HepG2 (cell line): ENCODE measurements at regions not wholly inside any gene's neighbourhood (a gene's known extent, or its start where the extent isn't known, plus 50 kb on each side); places are given as distances from the start of the nearest gene placed in this dataset.

ENCODE experiments used
- ATAC-seq: fragments of 200-7000 bp; cut with Tn5 transposase; 3 replicates; pipeline ENCODE4 v1.9.1; 2020; ENCODE audit warnings: mild to moderate bottlenecking, moderate library complexity
- BruUV-seq: library from RNA; stranded (reverse); fragments of 400-500 nt; replicated peaks from 2 replicates; lab custom pipeline; 2021; lab: Mats Ljungman, UMichigan
- CTCF ChIA-PET: fragments of 300-600 bp; formaldehyde crosslinking; extraction: SDS; loops from one replicate; lab custom pipeline; 2021; ENCODE audit warnings: low total read pairs, inconsistent platforms, low intra/inter-chr PET ratio; lab: Yijun Ruan, JAX
- POLR2A ChIA-PET: fragments of 350-600 bp; sonication (Branson Sonifier 250); formaldehyde crosslinking; loops from one replicate; lab custom pipeline; 2020; ENCODE audit warnings: antibody characterized with exemption, inconsistent platforms; lab: Yijun Ruan, JAX
- DNase-seq: peaks from one replicate; pipeline ENCODE4 v3.0.0-alpha.2; 2015; ENCODE audit warnings: low spot score
- FAIRE-seq: peaks from 3 replicates; lab custom pipeline; 2011; peaks lifted over from hg19 to GRCh38; lab: Jason Lieb, UNC
- H2AFZ ChIP-seq: one replicate; pipeline ENCODE4 v1.6.1; 2011; ENCODE audit warnings: low read length, inconsistent platforms
- H3K27ac ChIP-seq: fragments of 300-600 bp; 3 replicates; pipeline ENCODE4 v1.8.0; 2011; ENCODE audit warnings: mixed run types, mild to moderate bottlenecking, mixed read lengths, low read length, inconsistent platforms; ENCODE audit not compliant: insufficient read depth; ENCODE audit errors: extremely low read length
- H3K27me3 ChIP-seq, 2 experiments: fragments of 200-600 bp in 1 of 2; 2 replicates in 1 of 2; 3 replicates in 1 of 2; pipeline versions ENCODE4 v1.6.0 to v1.8.0; 2011; ENCODE audit warnings: low read length in 2 of 2, mild to moderate bottlenecking in 2 of 2, moderate library complexity in 2 of 2, inconsistent platforms in 1 of 2; ENCODE audit not compliant: insufficient read depth in 2 of 2, control insufficient read depth in 1 of 2
- H3K36me3 ChIP-seq, 2 experiments: fragments of 200-600 bp in 1 of 2; replicated peaks in 1 of 2; 2 replicates in 1 of 2; 3 replicates in 1 of 2; pipeline versions ENCODE4 v1.5.1 to v1.8.0; 2011; ENCODE audit warnings: low read length in 2 of 2, inconsistent platforms in 1 of 2; ENCODE audit not compliant: insufficient read depth in 2 of 2, control insufficient read depth in 1 of 2
- H3K4me1 ChIP-seq: 2 replicates; pipeline ENCODE4 v1.5.1; 2012; ENCODE audit warnings: low read length, inconsistent platforms; ENCODE audit not compliant: insufficient read depth
- H3K4me2 ChIP-seq: 2 replicates; pipeline ENCODE4 v1.6.0; 2011; ENCODE audit warnings: low read depth, low read length, inconsistent platforms
- H3K4me3 ChIP-seq, 3 experiments: fragments of 200-600 bp in 1 of 3; sonication (generic), shearing (Covaris generic) in 1 of 3; replicated peaks in 1 of 3; 2 replicates each; pipeline ENCODE4 v1.5.1; 2011 to 2016; ENCODE audit warnings: low read length in 3 of 3, inconsistent platforms in 2 of 3, low read depth in 2 of 3, mild to moderate bottlenecking in 2 of 3, control low read depth in 1 of 3, mixed read lengths in 1 of 3; ENCODE audit not compliant: insufficient read depth in 1 of 3
- H3K79me2 ChIP-seq: one replicate; pipeline ENCODE4 v1.6.1; 2011; ENCODE audit warnings: low read length, inconsistent platforms; ENCODE audit not compliant: insufficient read depth
- H3K9ac ChIP-seq: 2 replicates; pipeline ENCODE4 v1.6.0; 2011; ENCODE audit warnings: mild to moderate bottlenecking, low read depth, low read length, inconsistent platforms; ENCODE audit not compliant: insufficient read depth
- H3K9me3 ChIP-seq: 2 replicates; pipeline ENCODE4 v1.5.1; 2012; ENCODE audit warnings: mild to moderate bottlenecking, low read length
- H4K20me1 ChIP-seq: 2 replicates; pipeline ENCODE4 v1.6.0; 2011; ENCODE audit warnings: inconsistent platforms, mild to moderate bottlenecking, low read length, moderate library complexity; ENCODE audit not compliant: insufficient read depth
- CERS6 ChIP-seq: sonication (generic); formaldehyde crosslinking; IDR thresholded peaks from 2 replicates; pipeline ENCODE4 v1.5.0; 2020; ENCODE audit warnings: missing genetic modification reagents
- DRAP1 ChIP-seq: IDR thresholded peaks from 2 replicates; pipeline ENCODE4 v1.6.1; 2016; ENCODE audit warnings: missing genetic modification reagents, missing compliant biosample characterization
- KAT2B ChIP-seq: fragments of 150-350 bp; IDR thresholded peaks from 2 replicates; pipeline ENCODE4 v1.6.1; 2014; ENCODE audit warnings: low read depth, low read length, borderline replicate concordance
- NFIC ChIP-seq: IDR thresholded peaks from 2 replicates; pipeline ENCODE4 v1.6.1; 2012; ENCODE audit warnings: mild to moderate bottlenecking, low read length, inconsistent platforms
- RBAK ChIP-seq: sonication (generic); formaldehyde crosslinking; IDR thresholded peaks from 2 replicates; pipeline ENCODE4 v1.5.1; 2020; ENCODE audit warnings: mild to moderate bottlenecking, missing genetic modification reagents
- SKI ChIP-seq: fragments of 450-650 bp; IDR thresholded peaks from one replicate; pipeline ENCODE4 v1.6.1; 2018; ENCODE audit warnings: mild to moderate bottlenecking; ENCODE audit not compliant: partially characterized antibody
- STAT5B ChIP-seq: sonication (generic); formaldehyde crosslinking; IDR thresholded peaks from 2 replicates; pipeline ENCODE4 v1.4.0; 2020; ENCODE audit warnings: missing genetic modification reagents
- TCF12 ChIP-seq, 2 experiments: fragments of 450-650 bp in 1 of 2; sonication (generic) in 1 of 2; formaldehyde crosslinking in 1 of 2; IDR thresholded peaks; 2 replicates each; pipeline versions ENCODE4 v1.6.1 to v1.8.0; 2017 to 2022; ENCODE audit warnings: antibody characterized with exemption in 1 of 2, mild to moderate bottlenecking in 1 of 2, missing genetic modification reagents in 1 of 2, moderate library complexity in 1 of 2
- TGIF2 ChIP-seq: IDR thresholded peaks from 2 replicates; pipeline ENCODE4 v1.6.1; 2016; ENCODE audit warnings: control low read depth, missing compliant biosample characterization
- TRIM24 ChIP-seq: sonication (generic); formaldehyde crosslinking; IDR thresholded peaks from 2 replicates; pipeline ENCODE4 v1.8.0; 2022; ENCODE audit warnings: mild to moderate bottlenecking, missing genetic modification reagents
- YEATS4 ChIP-seq: sonication (generic); formaldehyde crosslinking; IDR thresholded peaks from 2 replicates; pipeline ENCODE4 v1.4.0; 2020; ENCODE audit warnings: missing genetic modification reagents, borderline replicate concordance
- ZBTB25 ChIP-seq: IDR thresholded peaks from 2 replicates; pipeline ENCODE4 v1.6.1; 2018; ENCODE audit warnings: missing genetic modification reagents
- ZBTB26 ChIP-seq: IDR thresholded peaks from 2 replicates; pipeline ENCODE4 v1.6.1; 2016; ENCODE audit warnings: missing compliant biosample characterization, missing genetic modification reagents, borderline replicate concordance
- ZBTB37 ChIP-seq: sonication (generic); formaldehyde crosslinking; IDR thresholded peaks from 2 replicates; pipeline ENCODE4 v1.4.0; 2020; ENCODE audit warnings: mild to moderate bottlenecking, missing genetic modification reagents
- ZNF205 ChIP-seq: IDR thresholded peaks from 2 replicates; pipeline ENCODE4 v1.6.1; 2018; ENCODE audit warnings: missing biosample characterization, missing genetic modification reagents
- ZNF460 ChIP-seq: sonication (generic); formaldehyde crosslinking; IDR thresholded peaks from 2 replicates; pipeline ENCODE4 v1.5.1; 2020; ENCODE audit warnings: missing genetic modification reagents, mild to moderate bottlenecking, borderline replicate concordance
- ZNF704 ChIP-seq: sonication (generic); formaldehyde crosslinking; IDR thresholded peaks from 2 replicates; pipeline ENCODE4 v1.8.1; 2023; ENCODE audit warnings: mild to moderate bottlenecking, inconsistent platforms, moderate library complexity, missing genetic modification reagents, borderline replicate concordance
- ZNF709 ChIP-seq: sonication (generic); formaldehyde crosslinking; IDR thresholded peaks from 2 replicates; pipeline ENCODE4 v1.5.0; 2020; ENCODE audit warnings: mild to moderate bottlenecking, missing genetic modification reagents
- ZNF782 ChIP-seq: sonication (generic); formaldehyde crosslinking; IDR thresholded peaks from 2 replicates; pipeline ENCODE4 v1.4.0; 2020; ENCODE audit warnings: missing genetic modification reagents, mild to moderate bottlenecking, borderline replicate concordance
- WGBS: methylation state at CpG from one replicate; pipeline ENCODE4 v1.1.6; 2017; ENCODE audit warnings: low lambda C conversion rate; 5-methylcytosine and 5-hydroxymethylcytosine counted together
- in situ Hi-C: cut with HindIII; loops from 2 replicates; pipeline ENCODE4 v1.10.0; 2017; ENCODE audit warnings: low pct_unique_long_range_greater_than_20kb; ENCODE audit not compliant: extremely low pct_ligation_motif_present
- intact Hi-C: fragments of 100-400 bp; cut with micrococcal nuclease; formaldehyde crosslinking; loops from one replicate; pipeline ENCODE4 v1.10.0; 2022; ENCODE audit not compliant: unreplicated experiment

- FAIRE-seq (no peak), ATAC-seq (no peak), DNase-seq (no peak)
- H3K9me3 ChIP-seq = peaks cover 78% of the 10 kb centered on the region
- 12% methylated on average over 5 of the region's 5 CpGs for WGBS
- no peaks in the 10 kb centered on the region for H3K4me1 ChIP-seq
- ChIA-PET CTCF (no interaction called here), POLR2A (no interaction called here)
- H3K27me3 ChIP-seq = no peaks in the 10 kb centered on the region
- intact Hi-C loops = no loop called here
- no peaks in the 10 kb centered on the region for H4K20me1 ChIP-seq
- BruUV-seq = no TSS peak
- no peaks in the 10 kb centered on the region for H3K36me3 ChIP-seq
- in situ Hi-C loops = no loop called here
- H3K9ac ChIP-seq = no peak overlapping the region
- H3K4me2 ChIP-seq = no peak overlapping the region
- H2AFZ ChIP-seq = no peak overlapping the region
- no peak overlapping the region for H3K4me3 ChIP-seq
- no peak overlapping the region for H3K27ac ChIP-seq
- H3K79me2 ChIP-seq = no peaks in the 10 kb centered on the region
- TF ChIP-seq DRAP1 (CRISPR knock-in tag) (no peak), YEATS4 (CRISPR knock-in tag) (no peak), SKI (no peak), CERS6 (CRISPR knock-in tag) (no peak), ZBTB37 (CRISPR knock-in tag) (no peak), ZNF709 (CRISPR knock-in tag) (no peak), ZBTB25 (CRISPR knock-in tag) (no peak), TRIM24 (no peak), RBAK (CRISPR knock-in tag) (no peak), TCF12 (IDR thresholded peaks at IDR 0.05) (no peak), TCF12 (CRISPR knock-in tag; IDR thresholded peaks at IDR 0.05) (no peak), ZNF704 (no peak), ZNF460 (CRISPR knock-in tag) (no peak), ZBTB26 (no peak), ZNF782 (CRISPR knock-in tag) (no peak), STAT5B (CRISPR knock-in tag) (no peak), ZNF205 (CRISPR knock-in tag) (no peak), KAT2B (no peak), NFIC (no peak), TGIF2 (CRISPR knock-in tag) (no peak)
Measured at GRCh38 chr21:26653430-26653829, 80.3 kb upstream of the CYYR1 start.
